OCI-M2 (cell line): ENCODE measurements at regions not wholly inside any gene's neighbourhood (a gene's known extent, or its start where the extent isn't known, plus 50 kb on each side); places are given as distances from the start of the nearest gene placed in this dataset.
"Not testable (repeated sequence)": the region's sequence is repeated elsewhere in the genome, so short reads cannot be mapped to it uniquely, and the experiment has no call there.

Source experiments
- DNase-seq: peaks from one replicate; lab custom pipeline; 2025; ENCODE audit not compliant: unreplicated experiment; lab: John Stamatoyannopoulos, UW

DNA sequence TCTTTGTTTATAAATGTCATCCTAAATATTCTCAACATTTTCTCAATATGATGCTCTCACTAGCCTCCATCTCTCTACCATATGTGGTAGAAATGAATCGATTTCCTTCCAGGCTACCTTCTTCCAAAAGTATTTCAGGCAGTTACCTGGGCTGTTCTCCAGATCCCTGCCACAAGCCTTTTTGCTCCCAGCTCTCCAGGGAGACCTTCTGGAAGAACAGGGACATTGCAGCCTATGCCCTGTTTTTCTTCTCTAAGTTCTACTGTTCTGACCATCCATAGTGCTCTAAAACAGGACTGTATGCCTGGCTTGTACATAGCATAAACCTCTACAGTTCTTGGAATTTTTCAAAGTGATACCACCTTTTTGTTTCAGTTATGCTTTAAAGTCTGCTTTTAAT, 552.8 kb downstream of the ANKRD7 start:
- no peak for DNase-seq

GRCh38 chr7:118792682-118793081, 568.2 kb downstream of the ANKRD7 start:
- no peak for DNase-seq

DNA sequence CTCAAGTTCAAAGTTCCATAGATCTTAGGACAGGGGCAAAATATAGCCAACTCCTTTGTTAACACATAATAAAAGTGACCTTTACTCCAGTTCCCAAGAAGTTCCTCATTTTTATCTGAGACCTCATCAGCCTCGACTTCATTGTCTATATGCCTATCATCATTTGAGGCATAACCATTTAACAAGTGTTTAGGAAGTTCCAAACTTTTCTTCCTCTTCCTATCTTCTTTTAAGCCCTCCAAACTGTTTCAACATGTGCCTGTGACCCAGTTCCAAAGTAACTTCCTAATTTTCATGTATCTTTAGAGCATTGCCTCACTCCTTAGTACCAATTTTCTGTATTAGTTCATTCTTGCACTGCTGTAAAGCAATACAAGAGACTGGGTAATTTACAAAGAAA, 569.1 kb downstream of the ANKRD7 start:
- DNase-seq, result no peak

DNA sequence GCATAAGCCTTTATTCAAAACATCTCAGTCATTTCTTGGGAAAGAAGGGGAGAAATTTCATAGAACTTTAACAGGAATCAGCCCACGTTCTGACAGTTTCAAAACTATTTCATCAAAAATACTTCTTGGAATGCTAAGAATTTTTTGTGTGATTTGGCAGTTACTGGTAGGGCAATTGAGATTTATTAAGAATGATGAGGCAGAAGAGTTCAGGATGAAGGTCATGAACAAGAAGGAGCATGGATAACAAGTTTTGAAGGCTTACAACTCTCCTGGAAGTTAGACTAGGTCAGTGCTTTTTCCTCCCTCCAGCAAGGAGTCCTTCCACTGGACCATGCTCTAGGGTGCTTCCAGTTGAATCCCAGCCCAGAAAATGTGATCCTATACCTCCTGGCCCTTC, 569.9 kb downstream of the ANKRD7 start:
- DNase-seq, result no peak

DNA sequence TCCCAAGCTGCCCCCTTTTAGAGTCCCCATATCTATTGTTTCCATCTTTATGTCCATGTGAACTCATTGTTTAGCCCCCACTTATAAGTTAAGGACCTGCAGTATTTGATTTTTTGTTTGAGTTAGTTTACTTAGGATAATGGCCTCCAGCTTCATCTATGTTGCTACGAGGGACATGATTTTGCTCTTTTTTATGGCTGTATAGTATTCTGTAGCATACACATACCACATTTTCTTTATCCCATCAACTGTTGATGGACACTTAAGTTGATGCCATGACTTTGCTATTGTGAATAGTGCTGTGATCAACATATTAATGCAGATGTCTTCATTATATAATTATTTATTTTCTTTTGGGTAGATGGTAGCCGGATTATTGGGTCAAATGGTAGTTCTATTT, 576.9 kb downstream of the ANKRD7 start:
- no peak for DNase-seq

GRCh38 chr7:118802726-118803125, 578.2 kb downstream of the ANKRD7 start:
- DNase-seq, result no peak

- no peak for DNase-seq
These were observed 601.7 kb downstream of the ANKRD7 start for GRCh38 chr7:118826246-118826645.

GRCh38 chr7:118836933-118837332, 612.4 kb downstream of the ANKRD7 start:
- no peak for DNase-seq

GRCh38 chr7:118839515-118839914, 615.0 kb downstream of the ANKRD7 start:
- no peak for DNase-seq

GRCh38 chr7:118843456-118843855, 619.0 kb downstream of the ANKRD7 start:
- no peak for DNase-seq

- no peak for DNase-seq
These were observed 620.2 kb downstream of the ANKRD7 start for GRCh38 chr7:118844748-118845147.

DNA sequence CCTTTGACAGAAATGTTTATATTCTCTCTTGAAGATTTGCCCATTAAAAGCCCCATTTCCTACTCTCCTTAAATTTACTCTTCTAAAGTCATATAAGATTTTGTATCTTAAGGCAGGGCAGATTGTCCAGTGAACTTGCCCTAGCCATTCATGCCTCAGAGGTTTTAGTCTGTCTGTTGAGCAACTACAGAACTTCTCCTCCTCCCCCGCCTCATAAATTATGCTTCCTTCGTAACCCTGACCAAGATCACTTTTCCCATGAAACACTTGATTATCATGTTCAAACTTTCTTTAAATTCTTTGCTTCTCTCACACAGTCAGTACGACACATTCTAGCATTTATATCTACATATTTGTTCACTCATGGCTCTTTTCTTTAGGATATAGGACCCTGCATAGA, 621.3 kb downstream of the ANKRD7 start:
- no peak for DNase-seq

GRCh38 chr7:118846977-118847376, 622.5 kb downstream of the ANKRD7 start:
- DNase-seq, result no peak

DNA sequence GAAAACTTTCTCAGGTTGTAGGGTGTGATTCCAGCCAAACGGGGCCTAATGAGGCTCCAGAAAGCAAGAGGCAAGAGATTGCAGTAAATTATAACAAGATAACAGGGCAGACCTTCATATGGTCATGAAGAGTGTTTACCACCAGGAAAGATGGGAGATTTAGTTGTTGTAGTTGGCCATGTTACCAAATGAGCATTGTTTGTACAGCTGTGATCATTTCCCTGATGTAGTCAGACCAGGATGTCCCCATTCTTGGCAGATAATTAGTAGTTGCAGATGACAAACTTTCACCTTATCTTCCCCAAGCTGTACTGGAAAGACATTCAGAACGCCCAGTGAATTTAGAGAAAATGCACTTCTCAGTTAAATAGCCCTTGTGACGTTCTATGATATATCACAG, 630.8 kb downstream of the ANKRD7 start:
- DNase-seq, result no peak

- no peak for DNase-seq
These were observed 634.2 kb downstream of the ANKRD7 start for GRCh38 chr7:118858651-118859149.

DNA sequence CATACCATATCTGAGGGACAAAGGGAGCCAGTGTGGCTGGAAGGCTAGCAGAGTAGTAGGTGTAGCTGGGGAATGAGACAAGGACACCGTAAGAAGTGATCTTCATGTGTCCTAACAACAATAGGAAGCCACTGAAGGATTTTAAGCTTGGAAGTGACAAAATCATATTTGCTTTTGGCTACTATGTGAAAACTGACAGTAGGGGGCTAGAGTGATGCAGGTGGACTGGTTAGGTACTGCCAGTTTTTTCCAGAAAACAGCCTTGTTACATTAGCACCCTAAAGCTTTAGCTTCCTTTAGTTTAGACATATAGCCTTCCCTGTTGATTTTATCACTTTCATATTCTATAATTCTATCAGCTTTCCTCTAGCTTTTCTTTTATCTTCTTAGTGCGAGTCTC, 637.1 kb downstream of the ANKRD7 start:
- DNase-seq, result no peak

DNA sequence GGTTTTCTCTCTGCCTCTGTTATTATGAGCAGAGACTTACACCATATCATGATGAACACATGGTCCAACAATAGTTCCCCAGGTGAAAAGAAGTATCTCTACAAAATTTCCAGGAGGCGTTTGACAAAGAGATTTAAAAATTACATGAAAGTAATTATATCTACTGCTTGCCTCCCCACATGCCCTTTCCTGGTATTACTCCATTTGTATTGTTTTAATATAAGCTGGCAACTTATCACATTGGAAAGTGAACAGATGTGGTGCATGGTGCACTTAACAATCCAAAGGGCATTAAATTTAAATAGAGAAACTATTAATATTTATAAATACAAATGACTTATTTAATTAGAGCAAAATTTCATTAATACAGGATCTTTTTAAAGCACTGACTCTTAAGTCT, 638.2 kb downstream of the ANKRD7 start:
- DNase-seq, result no peak

- no peak for DNase-seq
These were observed 639.5 kb downstream of the ANKRD7 start for GRCh38 chr7:118863966-118864365.

- no peak for DNase-seq
These were observed 643.4 kb downstream of the ANKRD7 start for GRCh38 chr7:118867860-118868259.

DNA sequence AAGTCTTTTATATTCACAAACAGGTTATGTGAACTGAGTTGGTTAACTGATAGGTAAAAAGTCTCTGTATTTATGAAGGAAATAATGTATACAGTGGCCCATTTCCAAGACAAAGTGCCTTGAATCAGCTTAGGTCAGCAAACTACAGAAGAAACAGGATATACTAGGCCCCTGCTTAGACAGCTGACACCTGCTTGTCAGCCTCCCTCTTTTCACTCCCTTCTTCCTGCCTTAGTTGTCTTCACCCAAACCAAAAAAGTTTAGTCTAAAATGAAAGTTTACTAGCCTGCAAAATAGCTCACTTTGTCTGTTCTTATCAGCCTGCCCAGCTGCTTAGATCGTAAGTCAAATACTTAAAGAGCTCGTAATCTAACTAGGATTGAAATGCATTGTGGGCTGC, 644.6 kb downstream of the ANKRD7 start:
- not testable (repeated sequence) for DNase-seq

DNA sequence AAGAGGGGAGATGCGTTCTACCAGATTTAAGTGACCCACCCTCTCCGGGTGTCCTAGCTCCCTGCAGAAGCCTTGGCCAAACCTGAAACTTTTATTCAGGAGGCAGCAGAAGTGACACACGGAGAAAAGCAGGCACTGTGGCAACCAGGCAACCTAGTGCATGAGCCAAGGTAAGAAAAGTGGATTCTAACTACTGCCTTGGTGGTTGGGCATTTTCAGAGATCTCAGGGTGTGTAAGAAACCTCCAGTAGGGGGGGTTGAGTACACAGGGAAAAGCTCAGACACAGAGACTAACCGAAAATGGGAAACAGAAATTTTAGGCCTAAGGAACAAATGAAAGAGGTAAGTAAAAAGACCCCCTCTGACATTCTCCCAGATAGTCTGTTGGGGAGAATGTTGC, 645.7 kb downstream of the ANKRD7 start:
- no peak for DNase-seq

GRCh38 chr7:118872568-118872967, 648.1 kb downstream of the ANKRD7 start:
- no peak for DNase-seq

- no peak for DNase-seq
These were observed 652.7 kb downstream of the ANKRD7 start for GRCh38 chr7:118877187-118877586.

- DNase-seq, result no peak
These were observed 653.8 kb downstream of the ANKRD7 start for GRCh38 chr7:118878336-118878735.
